HEK293 (cell line): ENCODE measurements at regions not wholly inside any gene's neighbourhood (a gene's known extent, or its start where the extent isn't known, plus 50 kb on each side); places are given as distances from the start of the nearest gene placed in this dataset.
"Not testable (repeated sequence)": the region's sequence is repeated elsewhere in the genome, so short reads cannot be mapped to it uniquely, and the experiment has no call there.

Source experiments
- CTCF ChIA-PET: fragments of 350-600 bp; formaldehyde crosslinking; extraction: SDS; loops from one replicate; lab custom pipeline; 2021; ENCODE audit warnings: antibody characterized with exemption; lab: Yijun Ruan, JAX
- POLR2A ChIA-PET: fragments of 300-600 bp; formaldehyde crosslinking; extraction: SDS; loops from one replicate; lab custom pipeline; 2020; ENCODE audit warnings: antibody characterized with exemption, inconsistent platforms; lab: Yijun Ruan, JAX
- H3K27ac ChIP-seq: fragments of 200-500 bp; sonication (Bioruptor generic); 2 replicates; pipeline ENCODE4 v1.5.1; 2014; ENCODE audit warnings: low read depth, low read length, control low read depth, inconsistent platforms; ENCODE audit errors: extremely low read depth
- H3K36me3 ChIP-seq, 2 experiments: fragments of 200-500 bp in 1 of 2; sonication (Bioruptor generic) in 1 of 2; 1 replicate in 1 of 2; 2 replicates in 1 of 2; pipeline ENCODE4 v1.5.1; 2014 to 2017; ENCODE audit warnings: inconsistent platforms in 2 of 2, low read length in 2 of 2; ENCODE audit not compliant: control insufficient read depth in 2 of 2, insufficient read depth in 1 of 2
- H3K4me1 ChIP-seq: fragments of 200-500 bp; sonication (Bioruptor generic); 2 replicates; pipeline ENCODE4 v1.5.1; 2014; ENCODE audit warnings: mild to moderate bottlenecking, low read length, inconsistent platforms; ENCODE audit not compliant: control insufficient read depth, insufficient read depth
- H3K4me3 ChIP-seq: 2 replicates; pipeline ENCODE4 v1.5.1; 2011; ENCODE audit warnings: low read depth, mild to moderate bottlenecking, control low read depth, low read length, moderate library complexity
- H3K9me3 ChIP-seq: fragments of 200-500 bp; sonication (Bioruptor generic); 2 replicates; pipeline ENCODE4 v1.5.1; 2014; ENCODE audit warnings: low read depth, low read length, inconsistent platforms; ENCODE audit not compliant: control insufficient read depth, insufficient read depth
- SETDB1 ChIP-seq: IDR thresholded peaks from one replicate; pipeline ENCODE4 v1.6.1; 2017; ENCODE audit warnings: mild to moderate bottlenecking, low read length, moderate library complexity, mixed read lengths; ENCODE audit not compliant: insufficient read length
- ZFHX2 ChIP-seq: fragments of 450-650 bp; formaldehyde crosslinking; conservative IDR thresholded peaks from 2 replicates; pipeline ENCODE4 v1.5.1; 2016; ENCODE audit warnings: missing biosample characterization, missing genetic modification characterization
- ZNF10 ChIP-seq: fragments of 450-650 bp; formaldehyde crosslinking; IDR thresholded peaks from 2 replicates; pipeline ENCODE4 v1.5.1; 2017; ENCODE audit warnings: missing biosample characterization, missing genetic modification characterization
- ZNF175 ChIP-seq: fragments of 450-650 bp; formaldehyde crosslinking; IDR thresholded peaks from 2 replicates; pipeline ENCODE4 v1.5.1; 2016; ENCODE audit warnings: missing biosample characterization, missing genetic modification characterization
- ZNF558 ChIP-seq: fragments of 450-650 bp; formaldehyde crosslinking; IDR thresholded peaks from 2 replicates; pipeline ENCODE4 v1.5.1; 2016; ENCODE audit warnings: missing biosample characterization, missing genetic modification characterization
- ZNF561 ChIP-seq: fragments of 450-650 bp; IDR thresholded peaks from 2 replicates; pipeline ENCODE4 v1.5.1; 2018; ENCODE audit warnings: missing biosample characterization, missing genetic modification characterization, borderline replicate concordance
- ZNF701 ChIP-seq: fragments of 450-650 bp; formaldehyde crosslinking; IDR thresholded peaks from 2 replicates; pipeline ENCODE4 v1.5.1; 2016; ENCODE audit warnings: missing biosample characterization, missing genetic modification characterization
- TF ChIP-seq, protein P1 (sequence below): fragments of 450-650 bp; formaldehyde crosslinking; IDR thresholded peaks from 2 replicates; pipeline ENCODE4 v1.5.1; 2017; ENCODE audit warnings: missing biosample characterization, missing genetic modification characterization
- TF ChIP-seq, protein P2 (sequence below): fragments of 450-650 bp; formaldehyde crosslinking; IDR thresholded peaks from 2 replicates; pipeline ENCODE4 v1.5.1; 2017; ENCODE audit warnings: missing biosample characterization, missing genetic modification characterization
- TF ChIP-seq, protein P3 (sequence below): fragments of 450-650 bp; formaldehyde crosslinking; IDR thresholded peaks from 2 replicates; pipeline ENCODE4 v1.5.1; 2016; ENCODE audit warnings: missing biosample characterization, missing genetic modification characterization
- TF ChIP-seq, protein P4 (sequence below): fragments of 450-650 bp; formaldehyde crosslinking; IDR thresholded peaks from 2 replicates; pipeline ENCODE4 v1.5.1; 2016; ENCODE audit warnings: missing biosample characterization, missing genetic modification characterization, low read depth

DNA sequence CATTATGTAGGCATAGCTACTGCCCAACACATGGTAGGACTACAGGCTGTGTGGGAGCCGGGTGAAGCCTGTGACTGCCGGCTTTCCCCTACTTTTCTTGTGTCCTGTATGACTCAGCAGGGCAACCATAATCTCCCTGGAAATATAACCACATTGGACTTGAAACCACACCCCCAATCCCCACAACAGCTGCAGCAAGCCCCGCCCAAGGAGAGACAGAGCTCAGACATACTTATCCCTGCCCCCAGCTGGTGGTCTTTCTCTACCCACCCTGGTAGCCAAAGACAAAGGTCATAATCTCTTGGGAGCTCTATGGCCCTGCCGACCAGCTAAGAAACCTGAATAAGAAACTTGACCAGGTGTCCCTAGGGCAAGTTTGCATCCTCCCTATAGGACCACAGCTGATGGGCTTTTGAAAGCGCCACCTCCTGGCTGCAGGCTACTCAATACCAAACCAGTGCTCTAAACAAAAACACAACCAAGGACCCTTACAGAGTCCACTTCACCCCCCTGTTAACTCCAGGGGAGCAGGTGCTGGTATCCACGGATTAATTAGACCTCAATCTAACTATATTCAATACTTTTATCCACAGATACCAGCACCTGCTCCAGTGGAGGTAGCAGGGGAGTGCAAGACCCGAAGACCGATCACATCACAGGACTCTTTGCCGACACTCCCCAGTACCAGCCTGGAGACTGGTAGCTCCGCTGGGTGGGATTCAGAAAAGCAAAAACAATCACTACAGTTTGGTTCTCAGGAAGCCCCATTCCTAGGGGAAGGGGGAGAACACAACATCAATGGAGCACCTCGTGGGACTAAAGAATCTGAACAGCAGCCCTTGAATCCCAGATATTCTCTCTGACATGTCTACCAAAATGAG lies 91.2 kb downstream of the IRX5 start (continued):
- TF ChIP-seq, protein P1, sequence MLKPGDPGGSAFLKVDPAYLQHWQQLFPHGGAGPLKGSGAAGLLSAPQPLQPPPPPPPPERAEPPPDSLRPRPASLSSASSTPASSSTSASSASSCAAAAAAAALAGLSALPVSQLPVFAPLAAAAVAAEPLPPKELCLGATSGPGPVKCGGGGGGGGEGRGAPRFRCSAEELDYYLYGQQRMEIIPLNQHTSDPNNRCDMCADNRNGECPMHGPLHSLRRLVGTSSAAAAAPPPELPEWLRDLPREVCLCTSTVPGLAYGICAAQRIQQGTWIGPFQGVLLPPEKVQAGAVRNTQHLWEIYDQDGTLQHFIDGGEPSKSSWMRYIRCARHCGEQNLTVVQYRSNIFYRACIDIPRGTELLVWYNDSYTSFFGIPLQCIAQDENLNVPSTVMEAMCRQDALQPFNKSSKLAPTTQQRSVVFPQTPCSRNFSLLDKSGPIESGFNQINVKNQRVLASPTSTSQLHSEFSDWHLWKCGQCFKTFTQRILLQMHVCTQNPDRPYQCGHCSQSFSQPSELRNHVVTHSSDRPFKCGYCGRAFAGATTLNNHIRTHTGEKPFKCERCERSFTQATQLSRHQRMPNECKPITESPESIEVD (tag by site-specific recombination): no peak
- TF ChIP-seq ZNF175 (tag by site-specific recombination) (no peak), ZNF561 (tag by site-specific recombination) (no peak), ZNF10 (tag by site-specific recombination) (no peak), ZFHX2 (no peak)
- TF ChIP-seq, protein P2, sequence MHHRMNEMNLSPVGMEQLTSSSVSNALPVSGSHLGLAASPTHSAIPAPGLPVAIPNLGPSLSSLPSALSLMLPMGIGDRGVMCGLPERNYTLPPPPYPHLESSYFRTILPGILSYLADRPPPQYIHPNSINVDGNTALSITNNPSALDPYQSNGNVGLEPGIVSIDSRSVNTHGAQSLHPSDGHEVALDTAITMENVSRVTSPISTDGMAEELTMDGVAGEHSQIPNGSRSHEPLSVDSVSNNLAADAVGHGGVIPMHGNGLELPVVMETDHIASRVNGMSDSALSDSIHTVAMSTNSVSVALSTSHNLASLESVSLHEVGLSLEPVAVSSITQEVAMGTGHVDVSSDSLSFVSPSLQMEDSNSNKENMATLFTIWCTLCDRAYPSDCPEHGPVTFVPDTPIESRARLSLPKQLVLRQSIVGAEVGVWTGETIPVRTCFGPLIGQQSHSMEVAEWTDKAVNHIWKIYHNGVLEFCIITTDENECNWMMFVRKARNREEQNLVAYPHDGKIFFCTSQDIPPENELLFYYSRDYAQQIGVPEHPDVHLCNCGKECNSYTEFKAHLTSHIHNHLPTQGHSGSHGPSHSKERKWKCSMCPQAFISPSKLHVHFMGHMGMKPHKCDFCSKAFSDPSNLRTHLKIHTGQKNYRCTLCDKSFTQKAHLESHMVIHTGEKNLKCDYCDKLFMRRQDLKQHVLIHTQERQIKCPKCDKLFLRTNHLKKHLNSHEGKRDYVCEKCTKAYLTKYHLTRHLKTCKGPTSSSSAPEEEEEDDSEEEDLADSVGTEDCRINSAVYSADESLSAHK (tag by site-specific recombination): no peak
- TF ChIP-seq, protein P3, sequence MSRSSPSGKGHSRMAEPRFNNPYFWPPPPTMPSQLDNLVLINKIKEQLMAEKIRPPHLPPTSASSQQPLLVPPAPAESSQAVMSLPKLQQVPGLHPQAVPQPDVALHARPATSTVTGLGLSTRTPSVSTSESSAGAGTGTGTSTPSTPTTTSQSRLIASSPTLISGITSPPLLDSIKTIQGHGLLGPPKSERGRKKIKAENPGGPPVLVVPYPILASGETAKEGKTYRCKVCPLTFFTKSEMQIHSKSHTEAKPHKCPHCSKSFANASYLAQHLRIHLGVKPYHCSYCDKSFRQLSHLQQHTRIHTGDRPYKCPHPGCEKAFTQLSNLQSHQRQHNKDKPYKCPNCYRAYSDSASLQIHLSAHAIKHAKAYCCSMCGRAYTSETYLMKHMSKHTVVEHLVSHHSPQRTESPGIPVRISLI (tag by site-specific recombination): no peak
- TF ChIP-seq, protein P4, sequence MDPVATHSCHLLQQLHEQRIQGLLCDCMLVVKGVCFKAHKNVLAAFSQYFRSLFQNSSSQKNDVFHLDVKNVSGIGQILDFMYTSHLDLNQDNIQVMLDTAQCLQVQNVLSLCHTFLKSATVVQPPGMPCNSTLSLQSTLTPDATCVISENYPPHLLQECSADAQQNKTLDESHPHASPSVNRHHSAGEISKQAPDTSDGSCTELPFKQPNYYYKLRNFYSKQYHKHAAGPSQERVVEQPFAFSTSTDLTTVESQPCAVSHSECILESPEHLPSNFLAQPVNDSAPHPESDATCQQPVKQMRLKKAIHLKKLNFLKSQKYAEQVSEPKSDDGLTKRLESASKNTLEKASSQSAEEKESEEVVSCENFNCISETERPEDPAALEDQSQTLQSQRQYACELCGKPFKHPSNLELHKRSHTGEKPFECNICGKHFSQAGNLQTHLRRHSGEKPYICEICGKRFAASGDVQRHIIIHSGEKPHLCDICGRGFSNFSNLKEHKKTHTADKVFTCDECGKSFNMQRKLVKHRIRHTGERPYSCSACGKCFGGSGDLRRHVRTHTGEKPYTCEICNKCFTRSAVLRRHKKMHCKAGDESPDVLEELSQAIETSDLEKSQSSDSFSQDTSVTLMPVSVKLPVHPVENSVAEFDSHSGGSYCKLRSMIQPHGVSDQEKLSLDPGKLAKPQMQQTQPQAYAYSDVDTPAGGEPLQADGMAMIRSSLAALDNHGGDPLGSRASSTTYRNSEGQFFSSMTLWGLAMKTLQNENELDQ (tag by site-specific recombination): no peak

DNA sequence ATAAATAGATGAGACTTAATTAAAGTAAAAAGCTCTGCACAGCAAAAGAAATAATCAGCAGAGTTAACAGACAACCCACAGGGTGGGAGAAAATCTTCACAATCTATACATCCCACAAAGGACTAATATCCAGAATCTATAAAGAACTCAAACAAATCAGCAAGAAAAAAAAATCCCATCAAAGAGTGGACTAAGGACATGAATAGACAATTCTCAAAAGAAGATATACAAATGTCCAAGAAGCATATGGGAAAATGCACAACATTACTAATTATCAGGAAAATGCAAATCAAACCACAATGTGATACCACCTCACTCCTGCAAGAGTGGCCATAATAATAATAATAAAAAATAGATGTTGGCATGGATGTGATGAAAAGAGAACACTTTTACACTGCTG lies 96.6 kb downstream of the IRX5 start:
- not testable (repeated sequence) for H3K36me3 ChIP-seq
- peak; percentile 52; the same call in 1 of the 2 replicates for TF ChIP-seq ZNF558 (tag by site-specific recombination)
- TF ChIP-seq, all 188 proteins: peak for 1; not testable (repeated sequence) for 187
- H3K9me3 ChIP-seq, H3K27ac ChIP-seq, POLR2A ChIA-PET, CTCF ChIA-PET, H3K4me3 ChIP-seq, H3K4me1 ChIP-seq: not testable (repeated sequence)

DNA sequence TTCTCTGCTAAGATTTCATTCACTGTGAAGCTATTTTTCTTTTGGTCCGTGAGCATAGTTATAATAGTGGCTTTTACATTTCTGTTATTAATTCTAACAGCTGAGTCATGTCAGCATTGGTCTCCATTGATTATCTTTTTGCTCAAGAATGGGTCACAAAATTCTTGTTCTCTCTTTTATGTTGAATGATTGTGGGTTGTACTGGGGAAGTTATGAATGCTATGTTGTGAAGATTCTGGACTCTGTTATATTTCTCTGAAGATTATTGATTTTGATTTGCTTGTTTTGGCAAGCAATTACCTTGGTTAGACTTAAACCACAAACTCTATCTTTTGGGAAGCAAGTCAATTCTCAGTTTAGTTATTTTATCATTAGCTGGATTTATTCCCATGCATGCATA lies 98.8 kb downstream of the IRX5 start:
- no peak overlapping the region for H3K4me3 ChIP-seq
- no peak overlapping the region for H3K27ac ChIP-seq
- ChIA-PET CTCF (interaction anchor here (0.6 to 0.7 kb wide), 4 partner anchors 13 to 320 kb away, joined by 3 to 4 read pairs (median 4); no protein-coding TSS in a partner anchor), POLR2A (no interaction called here)
- no peaks in the 10 kb centered on the region for H3K4me1 ChIP-seq
- H3K36me3 ChIP-seq: no peaks in the 10 kb centered on the region
- TF ChIP-seq ZNF701 (tag by site-specific recombination) (no peak), SETDB1 (peak; percentile 73)
- H3K9me3 ChIP-seq: no peaks in the 10 kb centered on the region
